ENCODE measurements at regions not wholly inside any gene's neighbourhood (a gene's known extent, or its start where the extent isn't known, plus 50 kb on each side); places are given as distances from the start of the nearest gene placed in this dataset.
"Not testable (repeated sequence)": the region's sequence is repeated elsewhere in the genome, so short reads cannot be mapped to it uniquely, and the experiment has no call there.

DNA sequence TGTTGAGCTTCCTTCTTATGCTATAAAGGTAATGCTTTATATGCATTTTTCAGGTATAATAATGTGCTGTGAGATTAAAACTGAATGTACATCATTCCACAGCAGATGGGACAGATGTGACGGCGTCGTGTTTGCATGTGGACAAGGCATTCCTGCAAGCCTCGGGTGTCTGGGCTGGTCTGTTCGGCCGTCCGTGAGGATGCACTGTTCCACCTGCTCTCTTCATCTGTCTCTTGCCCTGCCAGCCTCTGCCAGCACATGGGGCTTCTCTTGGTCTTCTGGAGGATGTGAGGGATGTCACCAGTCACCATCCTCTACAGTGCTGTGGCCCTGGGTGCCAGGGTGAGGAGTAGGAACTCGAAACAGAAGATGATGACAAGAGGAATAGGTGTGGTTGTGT lies 223.2 kb downstream of the ERMARD start:
- no peaks in the 10 kb centered on the region for H3K36me3 ChIP-seq (ENCODE audit: insufficient read depth, low read length)
- no peak overlapping the region for H3K4me3 ChIP-seq (ENCODE audit: low read length)
- no peaks in the 10 kb centered on the region for H3K27me3 ChIP-seq (ENCODE audit: insufficient read depth, low read length)
- no peaks in the 10 kb centered on the region for H3K9me3 ChIP-seq (ENCODE audit: insufficient read depth, low read depth, low read length)
- no peak overlapping the region for H3K27ac ChIP-seq (ENCODE audit: low read depth, low read length)
- 97% methylated on average over 7 of the region's 8 CpGs for WGBS
- no peaks in the 10 kb centered on the region for H3K4me1 ChIP-seq (ENCODE audit: insufficient read depth, low read length)
- no peak overlapping the region for H3K9ac ChIP-seq (ENCODE audit: low read depth, low read length)

DNA sequence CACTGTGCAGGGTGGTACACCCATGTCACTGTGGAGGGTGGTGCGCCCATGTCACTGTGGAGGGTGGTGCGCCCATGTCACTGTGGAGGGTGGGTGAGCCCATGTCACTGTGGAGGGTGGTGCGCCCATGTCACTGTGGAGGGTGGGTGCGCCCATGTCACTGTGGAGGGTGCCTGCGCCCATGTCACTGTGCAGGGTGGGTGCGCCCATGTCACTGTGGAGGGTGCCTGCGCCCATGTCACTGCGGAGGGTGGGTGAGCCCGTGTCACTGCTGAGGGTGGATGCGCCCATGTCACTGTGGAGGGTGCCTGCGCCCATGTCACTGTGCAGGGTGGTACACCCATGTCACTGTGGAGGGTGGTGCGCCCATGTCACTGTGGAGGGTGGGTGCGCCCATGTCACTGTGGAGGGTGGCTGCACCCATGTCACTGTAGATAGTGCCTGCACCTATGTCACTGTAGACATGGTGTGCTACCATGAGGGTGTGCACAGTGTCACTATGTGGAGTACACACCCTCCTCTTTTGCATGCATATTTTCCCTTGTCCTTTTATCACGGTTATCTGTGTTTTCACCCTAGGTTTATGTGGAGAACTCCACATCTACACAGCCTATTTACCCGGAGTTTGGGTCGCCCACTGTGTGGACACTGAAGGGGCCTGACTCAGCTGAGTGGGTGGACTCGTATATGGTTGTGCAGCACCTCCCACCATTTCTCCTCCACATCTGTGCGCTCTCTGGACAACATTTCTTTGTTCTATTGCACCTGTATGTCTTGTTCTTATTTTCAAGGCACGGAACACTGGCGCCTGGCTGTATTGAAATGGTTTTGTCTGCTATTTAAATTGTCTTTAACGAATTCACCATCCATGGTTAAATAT lies 222.4 kb downstream of the ERMARD start:
- not testable (repeated sequence) for H3K27ac ChIP-seq (ENCODE audit: low read depth, low read length)
- 90% methylated on average over 20 of the region's 21 CpGs for WGBS

DNA sequence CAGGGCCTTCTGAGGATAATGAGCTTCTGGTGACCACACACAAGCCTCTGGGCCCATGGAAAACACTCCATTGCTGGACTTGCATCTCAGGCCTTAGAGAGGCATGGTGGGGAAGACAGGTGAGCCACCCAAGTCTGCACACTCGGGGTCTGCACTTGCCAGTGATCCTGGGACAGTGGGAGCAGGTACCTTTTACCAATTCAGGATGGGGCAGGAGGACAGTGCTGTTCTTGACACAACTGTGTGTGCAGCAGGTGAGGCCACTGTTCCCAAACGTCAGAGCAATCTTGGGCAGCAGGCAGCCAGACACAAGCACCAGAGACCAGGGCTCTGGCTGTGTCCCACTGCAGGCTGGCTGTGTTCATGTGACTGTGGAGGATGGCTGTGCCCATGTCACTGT lies 221.3 kb downstream of the ERMARD start:
- WGBS = 88% methylated on average over 2 of the region's 2 CpGs
- no peaks in the 10 kb centered on the region for H3K4me1 ChIP-seq (ENCODE audit: insufficient read depth, low read length)
- no peak overlapping the region for H3K9ac ChIP-seq (ENCODE audit: low read depth, low read length)
- H3K27ac ChIP-seq (ENCODE audit: low read depth, low read length) = no peak overlapping the region
- H3K9me3 ChIP-seq (ENCODE audit: insufficient read depth, low read depth, low read length) = no peaks in the 10 kb centered on the region
- H3K27me3 ChIP-seq (ENCODE audit: insufficient read depth, low read length) = no peaks in the 10 kb centered on the region
- no peak overlapping the region for H3K4me3 ChIP-seq (ENCODE audit: low read length)
- no peaks in the 10 kb centered on the region for H3K36me3 ChIP-seq (ENCODE audit: insufficient read depth, low read length)

More for the DNA sequence above, 222.4 kb downstream of the ERMARD start:
- not testable (repeated sequence) for H3K4me1 ChIP-seq (ENCODE audit: insufficient read depth, low read length); H3K36me3 ChIP-seq (ENCODE audit: insufficient read depth, low read length); H3K27me3 ChIP-seq (ENCODE audit: insufficient read depth, low read length); H3K9me3 ChIP-seq (ENCODE audit: insufficient read depth, low read depth, low read length); H3K9ac ChIP-seq (ENCODE audit: low read depth, low read length); H3K4me3 ChIP-seq (ENCODE audit: low read length)

DNA sequence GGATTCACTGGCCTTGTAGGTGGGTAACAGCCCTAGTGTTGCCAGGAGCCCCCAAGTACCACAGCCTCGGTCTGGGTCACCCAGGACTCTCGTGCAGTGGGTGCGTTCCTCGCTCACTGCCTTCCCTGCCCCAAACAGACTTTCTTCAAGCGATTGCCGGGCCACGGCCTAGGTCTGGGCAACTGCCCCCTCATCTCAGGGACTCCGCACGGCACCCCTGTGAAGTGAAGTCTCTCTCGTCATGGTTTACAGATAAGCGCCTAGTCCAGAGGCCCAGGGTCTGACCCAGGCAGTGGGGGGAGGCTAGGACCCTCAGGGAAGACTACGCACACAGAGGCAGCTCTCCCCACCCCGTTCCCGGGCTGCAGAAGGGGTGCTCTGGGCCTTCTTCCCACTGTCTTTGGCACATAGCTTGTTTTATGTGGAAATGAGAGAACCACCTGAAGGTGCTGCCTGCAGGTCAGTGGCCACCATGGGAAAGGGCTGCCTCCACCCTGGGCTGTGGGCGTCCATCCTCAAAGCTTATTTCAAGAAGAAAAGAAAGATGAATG lies 220.8 kb downstream of the ERMARD start:
- WGBS = 89% methylated on average over 15 of the region's 15 CpGs

DNA sequence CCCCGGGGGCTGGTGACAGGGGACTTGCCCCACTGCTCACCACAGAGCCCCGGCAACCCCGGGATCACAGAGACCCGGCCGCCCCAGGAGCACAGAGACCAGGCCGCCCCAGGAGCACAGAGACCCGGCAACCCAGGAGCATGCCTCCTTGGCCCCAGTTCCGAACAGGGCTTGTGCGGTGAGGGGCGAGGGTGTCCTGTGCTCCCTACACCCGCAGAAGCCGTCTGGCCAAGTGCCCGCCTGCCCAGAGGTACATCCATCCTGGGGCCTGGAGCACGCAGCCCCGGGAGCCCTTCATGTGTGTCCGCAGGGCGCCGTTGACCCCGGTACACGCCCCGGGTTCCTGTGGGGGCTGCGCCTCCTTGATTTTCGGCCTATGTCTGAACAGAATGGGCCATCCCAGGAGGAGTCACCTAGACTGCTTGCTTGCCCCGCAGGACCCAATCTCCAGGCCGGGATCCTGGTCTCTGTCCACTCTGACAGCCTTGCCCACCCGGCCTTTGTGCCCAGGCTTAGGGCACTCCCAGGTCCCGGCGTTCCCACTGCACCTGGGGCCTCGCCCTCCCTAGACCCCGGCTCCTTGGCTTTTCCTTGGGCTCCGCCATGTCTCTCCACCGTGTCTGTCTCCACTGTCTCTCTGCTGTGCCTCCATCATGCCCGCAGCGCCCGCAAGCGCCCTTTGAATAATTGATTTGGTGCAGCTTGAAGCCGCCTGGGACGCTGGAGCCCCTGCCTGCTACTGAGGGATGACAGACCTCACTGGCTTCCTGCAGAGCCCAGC lies 219.8 kb downstream of the ERMARD start:
- H3K27ac ChIP-seq (ENCODE audit: low read depth, low read length) = no peak overlapping the region
- no peaks in the 10 kb centered on the region for H3K9me3 ChIP-seq (ENCODE audit: insufficient read depth, low read depth, low read length)
- no peak overlapping the region for H3K9ac ChIP-seq (ENCODE audit: low read depth, low read length)
- no peaks in the 10 kb centered on the region for H3K27me3 ChIP-seq (ENCODE audit: insufficient read depth, low read length)
- H3K4me3 ChIP-seq (ENCODE audit: low read length) = no peak overlapping the region
- no peaks in the 10 kb centered on the region for H3K36me3 ChIP-seq (ENCODE audit: insufficient read depth, low read length)
- H3K4me1 ChIP-seq (ENCODE audit: insufficient read depth, low read length) = no peaks in the 10 kb centered on the region
- WGBS = 91% methylated on average over 38 of the region's 38 CpGs

More for the DNA sequence above, 220.8 kb downstream of the ERMARD start:
- H3K4me3 ChIP-seq (ENCODE audit: low read length) = no peak overlapping the region
- H3K36me3 ChIP-seq (ENCODE audit: insufficient read depth, low read length) = no peaks in the 10 kb centered on the region
- H3K9ac ChIP-seq (ENCODE audit: low read depth, low read length) = no peak overlapping the region
- H3K27me3 ChIP-seq (ENCODE audit: insufficient read depth, low read length) = no peaks in the 10 kb centered on the region
- H3K27ac ChIP-seq (ENCODE audit: low read depth, low read length) = no peak overlapping the region
- H3K4me1 ChIP-seq (ENCODE audit: insufficient read depth, low read length) = no peaks in the 10 kb centered on the region
- H3K9me3 ChIP-seq (ENCODE audit: insufficient read depth, low read depth, low read length) = no peaks in the 10 kb centered on the region

DNA sequence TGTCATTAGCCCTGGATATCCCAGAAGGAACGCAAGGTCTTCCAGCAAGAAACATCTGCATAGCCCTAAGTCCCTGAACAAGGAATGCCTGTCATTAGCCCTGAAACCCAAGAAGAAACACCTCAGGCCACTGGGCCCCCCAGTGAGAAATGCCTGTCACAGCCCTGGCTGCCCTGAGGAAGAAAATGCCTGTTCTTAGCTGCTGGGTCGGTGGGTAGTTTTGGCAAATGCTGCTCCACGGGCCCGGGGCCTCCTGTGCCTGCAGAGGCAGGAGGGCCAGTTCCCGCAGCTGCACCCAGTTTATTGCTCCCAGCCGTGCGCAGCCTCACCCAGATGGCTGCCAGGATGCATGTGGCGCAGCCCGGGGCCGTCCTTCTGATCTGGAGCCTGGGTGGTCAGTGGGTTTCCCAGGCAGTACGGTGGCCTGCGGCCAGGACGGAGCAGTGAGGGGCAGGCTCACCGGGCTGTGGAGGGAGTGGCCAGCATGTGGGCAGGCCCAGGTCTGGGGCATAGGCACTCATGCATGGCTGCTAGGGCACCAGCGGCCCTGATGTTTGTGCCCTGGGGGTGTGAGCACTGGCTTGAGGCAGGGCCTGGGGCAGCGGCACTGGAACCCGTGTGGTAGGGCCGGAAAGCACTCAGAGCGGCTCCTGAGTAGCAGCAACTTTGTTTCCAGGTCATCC lies 219.0 kb downstream of the ERMARD start:
- WGBS = 91% methylated on average over 19 of the region's 19 CpGs
- Histone ChIP-seq H3K27ac (ENCODE audit: low read depth, low read length) (no peak overlapping the region), H3K27me3 (ENCODE audit: insufficient read depth, low read length) (no peaks in the 10 kb centered on the region), H3K4me3 (ENCODE audit: low read length) (no peak overlapping the region), H3K36me3 (ENCODE audit: insufficient read depth, low read length) (no peaks in the 10 kb centered on the region), H3K9ac (ENCODE audit: low read depth, low read length) (no peak overlapping the region), H3K9me3 (ENCODE audit: insufficient read depth, low read depth, low read length) (no peaks in the 10 kb centered on the region), H3K4me1 (ENCODE audit: insufficient read depth, low read length) (no peaks in the 10 kb centered on the region)

DNA sequence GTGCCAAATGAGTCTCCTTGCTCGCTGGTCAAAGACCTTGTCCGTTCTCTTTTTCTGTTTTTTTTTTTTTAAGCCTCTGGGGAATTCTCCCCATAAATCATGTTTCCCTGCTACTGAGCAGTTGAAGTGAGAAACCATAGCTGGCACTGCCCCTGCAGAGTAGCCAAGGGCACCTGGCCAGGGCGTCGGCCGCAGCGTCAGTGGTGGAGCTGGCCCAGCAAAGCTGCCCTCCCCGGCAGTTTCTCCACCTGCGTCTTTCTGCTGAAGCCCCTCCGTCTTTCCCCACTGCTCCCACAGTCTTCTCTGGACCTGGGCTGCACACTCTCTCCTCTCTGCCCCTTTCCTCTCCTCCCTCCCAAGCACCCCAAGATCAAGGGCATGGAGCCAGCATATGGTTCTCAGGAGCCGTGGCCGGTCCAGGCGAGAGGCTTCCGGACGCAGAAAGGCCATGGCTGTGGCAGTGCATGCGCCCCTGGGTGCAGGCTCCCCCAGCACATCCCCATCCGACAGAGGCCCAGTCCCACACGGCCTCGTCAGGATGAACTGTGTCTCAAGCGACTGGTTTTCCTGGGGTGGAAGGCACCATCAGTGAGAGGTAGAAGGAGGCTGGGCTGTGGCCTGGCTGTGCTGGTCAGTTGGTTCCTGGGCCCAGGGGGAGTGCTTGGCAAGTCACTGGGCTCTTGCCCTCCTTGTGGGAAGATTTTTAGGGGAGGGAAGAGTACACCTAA lies 218.1 kb downstream of the ERMARD start:
- Histone ChIP-seq H3K27ac (ENCODE audit: low read depth, low read length) (no peak overlapping the region), H3K4me1 (ENCODE audit: insufficient read depth, low read length) (no peaks in the 10 kb centered on the region), H3K9ac (ENCODE audit: low read depth, low read length) (no peak overlapping the region), H3K4me3 (ENCODE audit: low read length) (no peak overlapping the region), H3K9me3 (ENCODE audit: insufficient read depth, low read depth, low read length) (no peaks in the 10 kb centered on the region), H3K36me3 (ENCODE audit: insufficient read depth, low read length) (no peaks in the 10 kb centered on the region), H3K27me3 (ENCODE audit: insufficient read depth, low read length) (no peaks in the 10 kb centered on the region)
- 96% methylated on average over 19 of the region's 19 CpGs for WGBS

DNA sequence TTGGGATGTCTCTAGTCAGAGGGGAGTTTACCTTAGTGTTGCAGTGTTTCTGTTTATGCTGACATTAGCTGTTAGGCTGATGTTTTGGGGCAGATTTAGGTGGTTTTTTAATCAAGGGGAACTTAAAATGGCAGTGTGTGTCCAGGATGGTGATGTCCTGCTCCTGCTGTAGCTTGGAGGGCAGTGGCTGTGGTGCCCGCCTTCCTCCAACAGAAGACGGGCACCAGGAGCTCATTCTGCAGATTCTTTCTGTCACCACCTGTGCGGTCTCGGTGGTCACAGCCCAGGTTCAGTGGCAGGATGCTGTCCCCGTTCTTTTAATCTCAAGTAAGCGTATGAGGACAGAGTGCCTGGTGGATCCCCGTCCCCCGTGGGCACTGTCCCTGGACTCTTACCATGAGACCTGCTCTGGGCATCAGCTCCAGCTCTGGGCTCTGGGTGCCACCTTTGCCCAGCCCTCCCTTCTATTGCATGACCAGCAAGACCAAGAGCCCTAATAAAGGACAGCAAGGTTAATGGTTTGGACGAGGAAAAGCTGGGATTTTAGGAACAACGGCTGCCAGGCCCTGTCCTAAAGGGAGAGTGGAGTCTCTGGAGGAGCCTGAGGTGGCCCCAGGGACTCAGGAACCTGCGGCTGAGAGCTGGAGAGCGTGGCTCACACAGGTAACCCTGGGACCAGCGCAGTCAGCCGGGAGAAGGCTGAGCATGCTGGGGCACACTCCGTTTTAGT lies 217.3 kb downstream of the ERMARD start:
- H3K9ac ChIP-seq (ENCODE audit: low read depth, low read length) = no peak overlapping the region
- H3K4me3 ChIP-seq (ENCODE audit: low read length) = no peak overlapping the region
- H3K27me3 ChIP-seq (ENCODE audit: insufficient read depth, low read length) = no peaks in the 10 kb centered on the region
- no peaks in the 10 kb centered on the region for H3K9me3 ChIP-seq (ENCODE audit: insufficient read depth, low read depth, low read length)
- H3K4me1 ChIP-seq (ENCODE audit: insufficient read depth, low read length) = no peaks in the 10 kb centered on the region
- WGBS = 82% methylated on average over 15 of the region's 15 CpGs
- no peak overlapping the region for H3K27ac ChIP-seq (ENCODE audit: low read depth, low read length)
- H3K36me3 ChIP-seq (ENCODE audit: insufficient read depth, low read length) = no peaks in the 10 kb centered on the region

DNA sequence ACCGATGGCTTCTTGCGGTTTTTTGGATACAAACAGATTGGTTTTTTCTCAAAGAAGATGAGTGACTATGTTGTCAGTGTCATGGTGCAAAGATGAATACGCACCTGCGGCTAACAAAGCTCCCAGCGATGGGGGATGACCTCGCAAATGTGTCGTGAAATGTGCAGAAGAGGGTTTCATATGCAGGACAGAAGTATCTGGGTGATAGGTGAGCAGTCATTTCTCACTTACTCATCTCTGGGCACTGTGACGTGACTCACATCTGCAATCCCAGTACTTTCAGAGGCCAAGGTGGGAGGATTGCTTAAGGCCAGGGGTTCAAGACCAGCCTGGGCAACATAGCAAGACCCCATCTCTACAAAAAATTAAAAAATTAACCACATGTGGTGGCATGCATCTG lies 216.3 kb downstream of the ERMARD start:
- H3K4me1 ChIP-seq (ENCODE audit: insufficient read depth, low read length) = no peaks in the 10 kb centered on the region
- H3K36me3 ChIP-seq (ENCODE audit: insufficient read depth, low read length) = no peaks in the 10 kb centered on the region
- WGBS = 71% methylated on average over 8 of the region's 8 CpGs
- peaks cover 4% of the 10 kb centered on the region for H3K27me3 ChIP-seq (ENCODE audit: insufficient read depth, low read length)
- H3K4me3 ChIP-seq (ENCODE audit: low read length) = no peak overlapping the region
- no peaks in the 10 kb centered on the region for H3K9me3 ChIP-seq (ENCODE audit: insufficient read depth, low read depth, low read length)
- no peak overlapping the region for H3K27ac ChIP-seq (ENCODE audit: low read depth, low read length)
- H3K9ac ChIP-seq (ENCODE audit: low read depth, low read length) = no peak overlapping the region

Measured in HUES64 (cell line).